Cardiac muscle cell (in vitro differentiated cells and primary cell): ENCODE measurements at regions not wholly inside any gene's neighbourhood (a gene's known extent, or its start where the extent isn't known, plus 50 kb on each side); places are given as distances from the start of the nearest gene placed in this dataset.
A peak's percentile ranks its signal among the peaks of the same experiment; 100 is the strongest.

Experiments used
- DNase-seq, 2 donors: peaks; one replicate each; pipeline versions ENCODE4 v3.0.0 to v3.0.0-alpha.2; 2010 to 2017; ENCODE audit warnings: low read depth in 1 of 2, low spot score in 1 of 2
- H3K27ac ChIP-seq: fragments of 200-600 bp; sonication (generic); 2 replicates; pipeline ENCODE4 v1.5.1; 2016
- H3K27me3 ChIP-seq: fragments of 200-600 bp; sonication (generic); 2 replicates; pipeline ENCODE4 v1.6.0; 2016; ENCODE audit warnings: control low read depth
- H3K36me3 ChIP-seq: fragments of 200-600 bp; sonication (generic); 2 replicates; pipeline ENCODE4 v1.5.1; 2016; ENCODE audit warnings: control low read depth
- H3K4me1 ChIP-seq: fragments of 200-600 bp; sonication (generic); 2 replicates; pipeline ENCODE4 v1.8.1; 2017; ENCODE audit warnings: low read depth, mild to moderate bottlenecking, mixed run types
- H3K4me3 ChIP-seq: fragments of 200-600 bp; sonication (generic); 2 replicates; pipeline ENCODE4 v1.5.1; 2016; ENCODE audit warnings: mild to moderate bottlenecking
- H3K9me3 ChIP-seq: fragments of 200-600 bp; sonication (generic); 2 replicates; pipeline ENCODE4 v1.5.1; 2017; ENCODE audit warnings: low read depth, mild to moderate bottlenecking, control low read depth
- CTCF ChIP-seq: IDR thresholded peaks from 2 replicates; pipeline ENCODE4 v1.5.1; 2012; ENCODE audit warnings: low read depth, mild to moderate bottlenecking, low read length

DNA sequence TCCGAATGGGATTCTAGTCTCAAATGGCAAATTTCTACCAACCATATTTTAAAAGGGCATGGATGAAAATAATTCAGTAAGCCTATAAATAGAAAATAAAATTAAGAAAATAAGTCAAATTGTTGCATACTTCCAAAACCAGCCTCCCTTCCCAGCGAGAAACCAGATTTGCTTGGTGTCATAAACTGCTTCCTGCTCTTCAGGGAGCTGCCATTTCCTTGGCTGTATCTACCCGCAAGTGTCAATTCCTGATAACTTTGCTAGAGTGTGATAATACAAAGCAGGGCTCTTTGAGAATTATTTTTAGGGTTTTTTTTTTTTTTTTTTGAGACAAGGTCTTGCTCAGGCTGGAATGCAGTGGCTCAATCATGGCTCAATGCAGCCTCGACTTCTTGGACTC, 62.3 kb downstream of the S1PR1 start:
- no peak for TF ChIP-seq CTCF
- Histone ChIP-seq H3K27me3 (no peaks in the 10 kb centered on the region), H3K27ac (no peak overlapping the region), H3K36me3 (no peaks in the 10 kb centered on the region), H3K4me3 (no peak overlapping the region), H3K9me3 (no peaks in the 10 kb centered on the region), H3K4me1 (peaks cover 5% of the 10 kb centered on the region)
- no peak for DNase-seq

DNA sequence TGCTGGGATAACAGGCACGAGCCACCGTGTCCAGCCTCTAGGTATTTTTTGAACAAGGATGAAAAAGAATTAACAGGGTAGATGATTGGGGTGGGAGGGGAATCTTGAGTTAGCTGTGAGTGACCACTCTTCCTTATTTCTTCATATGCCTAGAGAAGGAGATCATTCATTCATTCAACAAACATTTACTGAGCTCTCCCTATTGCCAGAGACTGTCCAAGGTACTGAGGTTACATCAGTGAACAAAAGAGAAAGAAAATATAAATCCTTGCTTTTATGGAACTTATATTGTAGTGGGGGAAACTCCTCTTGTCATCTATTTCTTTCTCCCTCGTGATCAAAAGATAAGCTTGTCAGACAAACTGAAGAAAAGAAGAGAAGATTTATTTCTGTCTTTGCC, 62.9 kb downstream of the S1PR1 start:
- Histone ChIP-seq H3K4me1 (peaks cover 5% of the 10 kb centered on the region), H3K36me3 (no peaks in the 10 kb centered on the region), H3K9me3 (no peaks in the 10 kb centered on the region), H3K4me3 (no peak overlapping the region), H3K27me3 (no peaks in the 10 kb centered on the region), H3K27ac (no peak overlapping the region)
- DNase-seq: no peak
- no peak for TF ChIP-seq CTCF

GRCh38 chr1:101300916-101301315, 64.1 kb downstream of the S1PR1 start:
- H3K36me3 ChIP-seq: no peaks in the 10 kb centered on the region
- no peak overlapping the region for H3K4me3 ChIP-seq
- TF ChIP-seq CTCF: no peak
- H3K27ac ChIP-seq: no peak overlapping the region
- H3K9me3 ChIP-seq: no peaks in the 10 kb centered on the region
- DNase-seq: no peak
- no peaks in the 10 kb centered on the region for H3K27me3 ChIP-seq
- peaks cover 5% of the 10 kb centered on the region for H3K4me1 ChIP-seq

GRCh38 chr1:101301446-101302057, 64.7 kb downstream of the S1PR1 start:
- peaks cover 5% of the 10 kb centered on the region for H3K4me1 ChIP-seq
- H3K9me3 ChIP-seq: no peaks in the 10 kb centered on the region
- no peaks in the 10 kb centered on the region for H3K27me3 ChIP-seq
- H3K27ac ChIP-seq: no peak overlapping the region
- DNase-seq: no peak
- no peak for TF ChIP-seq CTCF
- H3K36me3 ChIP-seq: no peaks in the 10 kb centered on the region
- no peak overlapping the region for H3K4me3 ChIP-seq

DNA sequence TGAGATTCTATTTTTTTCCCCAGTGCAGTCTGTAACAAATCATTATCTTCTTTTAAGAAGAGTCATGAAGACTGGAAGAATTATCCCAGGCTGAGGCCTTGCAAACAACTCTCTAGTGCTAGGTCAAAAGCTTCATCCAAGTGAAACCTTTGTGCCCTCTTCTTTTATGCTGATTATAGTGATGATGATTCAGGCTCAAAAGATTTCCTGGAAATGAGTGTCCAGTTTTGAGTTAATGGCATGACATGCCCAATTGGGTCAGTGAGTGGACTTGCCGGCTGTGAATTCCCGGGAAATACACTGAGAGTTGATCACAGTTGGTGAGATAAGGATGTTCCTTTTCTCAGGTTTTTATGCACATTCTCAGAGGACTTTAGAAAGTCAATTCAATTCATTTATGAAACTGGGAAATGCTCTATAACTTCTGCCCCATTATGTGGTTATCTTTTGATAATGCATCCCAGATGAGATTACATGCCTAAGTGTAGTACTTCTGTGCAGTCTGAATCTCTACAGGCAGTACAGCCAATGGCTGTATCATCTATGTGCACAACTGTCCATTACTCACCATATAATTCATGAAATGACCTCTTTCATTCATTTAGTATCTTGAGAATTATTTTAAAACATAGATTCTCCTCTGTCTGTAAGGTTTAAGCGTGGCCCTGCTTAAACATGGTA, 66.2 kb downstream of the S1PR1 start:
- Histone ChIP-seq H3K27me3 (no peaks in the 10 kb centered on the region), H3K27ac (no peak overlapping the region), H3K4me1 (peaks cover 15% of the 10 kb centered on the region), H3K4me3 (no peak overlapping the region), H3K9me3 (no peaks in the 10 kb centered on the region), H3K36me3 (no peaks in the 10 kb centered on the region)
- no peak for TF ChIP-seq CTCF
- peak in 1 of 2 donors; percentile 43 for DNase-seq
